ENCODE measurements at regions not wholly inside any gene's neighbourhood (a gene's known extent, or its start where the extent isn't known, plus 50 kb on each side); places are given as distances from the start of the nearest gene placed in this dataset.

GRCh38 chr4:128604840-128605239, 204.7 kb upstream of the JADE1 start:
- TF ChIP-seq, protein P1, sequence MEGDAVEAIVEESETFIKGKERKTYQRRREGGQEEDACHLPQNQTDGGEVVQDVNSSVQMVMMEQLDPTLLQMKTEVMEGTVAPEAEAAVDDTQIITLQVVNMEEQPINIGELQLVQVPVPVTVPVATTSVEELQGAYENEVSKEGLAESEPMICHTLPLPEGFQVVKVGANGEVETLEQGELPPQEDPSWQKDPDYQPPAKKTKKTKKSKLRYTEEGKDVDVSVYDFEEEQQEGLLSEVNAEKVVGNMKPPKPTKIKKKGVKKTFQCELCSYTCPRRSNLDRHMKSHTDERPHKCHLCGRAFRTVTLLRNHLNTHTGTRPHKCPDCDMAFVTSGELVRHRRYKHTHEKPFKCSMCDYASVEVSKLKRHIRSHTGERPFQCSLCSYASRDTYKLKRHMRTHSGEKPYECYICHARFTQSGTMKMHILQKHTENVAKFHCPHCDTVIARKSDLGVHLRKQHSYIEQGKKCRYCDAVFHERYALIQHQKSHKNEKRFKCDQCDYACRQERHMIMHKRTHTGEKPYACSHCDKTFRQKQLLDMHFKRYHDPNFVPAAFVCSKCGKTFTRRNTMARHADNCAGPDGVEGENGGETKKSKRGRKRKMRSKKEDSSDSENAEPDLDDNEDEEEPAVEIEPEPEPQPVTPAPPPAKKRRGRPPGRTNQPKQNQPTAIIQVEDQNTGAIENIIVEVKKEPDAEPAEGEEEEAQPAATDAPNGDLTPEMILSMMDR (IDR thresholded peaks at IDR 0.05 in 4 of 5, conservative IDR thresholded peaks at IDR 0.05 in 1 of 5) = no peak
- no peak for TF ChIP-seq POLR2A (IDR thresholded peaks at IDR 0.05)

Data from gastrocnemius medialis (tissue), 4 donors.